Ishikawa (cell line): ENCODE measurements at regions not wholly inside any gene's neighbourhood (a gene's known extent, or its start where the extent isn't known, plus 50 kb on each side); places are given as distances from the start of the nearest gene placed in this dataset.

Source experiments
- CEBPB ChIP-seq: IDR thresholded peaks from 2 replicates; pipeline ENCODE4 v1.6.1; 2012
- CREB1 ChIP-seq: IDR thresholded peaks from 2 replicates; pipeline ENCODE4 v1.6.1; 2012; ENCODE audit warnings: low read depth
- EGR1 ChIP-seq: IDR thresholded peaks from 2 replicates; pipeline ENCODE4 v1.6.1; 2012
- EP300 ChIP-seq: IDR thresholded peaks from 2 replicates; pipeline ENCODE4 v1.6.1; 2012; ENCODE audit warnings: borderline replicate concordance
- FOXM1 ChIP-seq: IDR thresholded peaks from 2 replicates; pipeline ENCODE4 v1.6.1; 2012; ENCODE audit warnings: low read depth, borderline replicate concordance
- NFIC ChIP-seq: IDR thresholded peaks from 2 replicates; pipeline ENCODE4 v1.6.1; 2012
- RAD21 ChIP-seq: IDR thresholded peaks from 2 replicates; pipeline ENCODE4 v1.6.1; 2012; ENCODE audit warnings: low read depth
- REST ChIP-seq: IDR thresholded peaks from 2 replicates; pipeline ENCODE4 v1.6.1; 2012; ENCODE audit warnings: low read depth, mild to moderate bottlenecking
- TAF1 ChIP-seq: IDR thresholded peaks from 2 replicates; pipeline ENCODE4 v1.6.1; 2012; ENCODE audit warnings: low read depth, mild to moderate bottlenecking
- TCF12 ChIP-seq: IDR thresholded peaks from 2 replicates; pipeline ENCODE4 v1.6.1; 2012; ENCODE audit warnings: low read depth
- TEAD4 ChIP-seq: IDR thresholded peaks from 2 replicates; pipeline ENCODE4 v1.6.1; 2012
- USF1 ChIP-seq: IDR thresholded peaks from 2 replicates; pipeline ENCODE4 v1.6.1; 2012
- YY1 ChIP-seq: IDR thresholded peaks from 2 replicates; pipeline ENCODE4 v1.6.1; 2012; ENCODE audit warnings: low read depth
- ZBTB7A ChIP-seq: IDR thresholded peaks from 2 replicates; pipeline ENCODE4 v1.6.1; 2012; ENCODE audit warnings: low read depth
- TF ChIP-seq, protein P1 (sequence below): IDR thresholded peaks from 2 replicates; pipeline ENCODE4 v1.6.1; 2012

- TF ChIP-seq NFIC = no peak
- no peak for TF ChIP-seq TEAD4
- TF ChIP-seq FOXM1 = no peak
- no peak for TF ChIP-seq USF1
- no peak for TF ChIP-seq RAD21
- no peak for TF ChIP-seq EP300
- no peak for TF ChIP-seq TCF12
- TF ChIP-seq CREB1 = no peak
- TF ChIP-seq ZBTB7A = no peak
- TF ChIP-seq, protein P1, sequence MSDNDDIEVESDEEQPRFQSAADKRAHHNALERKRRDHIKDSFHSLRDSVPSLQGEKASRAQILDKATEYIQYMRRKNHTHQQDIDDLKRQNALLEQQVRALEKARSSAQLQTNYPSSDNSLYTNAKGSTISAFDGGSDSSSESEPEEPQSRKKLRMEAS = no peak
- TF ChIP-seq EGR1 = no peak
- TF ChIP-seq YY1 = no peak
Measured at GRCh38 chr1:60596791-60597750, 485.3 kb upstream of the NFIA start.

GRCh38 chr1:60591583-60591982 lies 490.8 kb upstream of the NFIA start:
- no peak for TF ChIP-seq REST
- TF ChIP-seq, protein P1 = no peak
- TF ChIP-seq TCF12 = no peak
- TF ChIP-seq EP300 = no peak
- TF ChIP-seq CEBPB = no peak
- no peak for TF ChIP-seq USF1
- no peak for TF ChIP-seq RAD21

DNA sequence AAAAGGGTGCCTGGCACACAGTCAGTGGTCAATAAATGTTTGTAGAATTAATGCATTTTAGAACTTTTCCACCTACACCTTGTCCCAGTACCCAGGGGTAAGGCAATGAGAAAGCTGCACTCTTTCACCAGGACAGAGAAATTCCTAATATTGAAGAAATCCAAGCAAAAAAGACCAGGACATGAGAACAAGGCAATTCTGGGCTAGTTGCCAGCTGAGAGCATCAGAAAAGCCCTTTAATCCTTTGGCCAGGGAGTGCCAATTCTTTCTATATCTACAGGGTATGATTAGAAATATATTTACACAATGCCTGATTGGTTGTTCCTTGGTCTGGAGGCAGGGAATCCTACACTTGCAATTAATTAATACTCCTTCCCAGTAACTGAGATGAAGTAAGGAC lies 492.4 kb upstream of the NFIA start:
- TF ChIP-seq ZBTB7A (no peak), CEBPB (no peak), EGR1 (no peak), FOXM1 (no peak), TCF12 (no peak), TAF1 (no peak), RAD21 (no peak), REST (no peak), EP300 (no peak), USF1 (no peak)

DNA sequence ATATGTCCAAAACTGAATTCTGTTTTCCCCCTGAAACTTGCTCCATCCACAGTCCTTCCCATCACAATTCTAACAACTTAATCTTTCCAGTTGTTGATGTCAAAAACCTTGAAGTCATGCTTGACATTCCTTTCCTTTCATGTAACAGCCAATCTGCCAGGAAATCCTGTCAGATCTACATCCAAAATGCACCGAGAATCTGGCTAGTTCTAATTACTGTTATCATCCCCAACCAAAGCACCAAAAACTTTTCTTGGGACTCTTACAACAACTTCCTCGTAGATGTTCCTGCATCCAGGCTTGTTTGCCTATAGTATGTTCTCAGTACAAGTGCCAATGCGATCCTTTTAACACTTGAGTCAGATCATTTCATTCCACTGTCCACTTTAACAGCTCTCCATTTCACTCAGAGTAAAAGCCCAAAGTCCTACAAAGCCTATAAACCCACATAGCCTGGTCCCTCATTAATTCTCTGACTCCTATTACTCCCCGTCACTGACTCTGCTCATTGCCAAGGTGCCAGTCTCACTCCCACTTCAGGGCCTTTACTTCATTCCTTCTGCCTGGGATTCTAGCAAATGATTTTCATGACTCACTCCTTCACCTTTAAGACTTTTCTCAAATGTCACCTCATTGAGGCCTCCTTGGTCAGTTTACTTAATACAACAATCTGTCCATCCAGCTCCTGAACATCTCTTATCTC lies 493.2 kb upstream of the NFIA start:
- TF ChIP-seq, protein P1 = no peak
- no peak for TF ChIP-seq ZBTB7A
- TF ChIP-seq TCF12 = no peak
- TF ChIP-seq FOXM1 = no peak
- no peak for TF ChIP-seq YY1
- no peak for TF ChIP-seq RAD21
- no peak for TF ChIP-seq REST
